MCF 10A (cell line): ENCODE measurements at regions not wholly inside any gene's neighbourhood (a gene's known extent, or its start where the extent isn't known, plus 50 kb on each side); places are given as distances from the start of the nearest gene placed in this dataset.

ENCODE experiments used
- BruUV-seq: library from RNA; stranded (reverse); fragments of 400-500 nt; replicated peaks from 2 replicates; lab custom pipeline; 2021; lab: Mats Ljungman, UMichigan
- CTCF ChIA-PET: fragments of 300-600 bp; sonication (Branson Sonifier 250); formaldehyde crosslinking; extraction: SDS; loops from one replicate; lab custom pipeline; 2021; ENCODE audit warnings: antibody characterized with exemption, inconsistent platforms; lab: Yijun Ruan, JAX
- POLR2A ChIA-PET: fragments of 300-600, 350-650 bp; sonication (Branson Sonifier 250); formaldehyde crosslinking; extraction: SDS; loops from one replicate; lab custom pipeline; 2020; ENCODE audit warnings: antibody characterized with exemption, inconsistent platforms; lab: Yijun Ruan, JAX
- DNase-seq: peaks from one replicate; pipeline ENCODE4 v3.0.0-alpha.2; 2018; ENCODE audit not compliant: unreplicated experiment
- H3K27ac Mint-ChIP-seq: one replicate; pipeline ENCODE4 v1.8.0; 2022; ENCODE audit warnings: mild to moderate bottlenecking, low read depth, mixed read lengths; ENCODE audit not compliant: unreplicated experiment
- H3K27me3 Mint-ChIP-seq: one replicate; pipeline ENCODE4 v1.8.0; 2022; ENCODE audit warnings: mixed read lengths; ENCODE audit not compliant: insufficient read depth, unreplicated experiment
- H3K36me3 Mint-ChIP-seq: one replicate; pipeline ENCODE4 v1.8.0; 2022; ENCODE audit warnings: mild to moderate bottlenecking, moderate library complexity, mixed read lengths; ENCODE audit not compliant: insufficient read depth, unreplicated experiment
- H3K4me1 Mint-ChIP-seq: one replicate; pipeline ENCODE4 v1.8.0; 2022; ENCODE audit warnings: mixed read lengths; ENCODE audit not compliant: insufficient read depth, unreplicated experiment
- H3K4me3 Mint-ChIP-seq: one replicate; pipeline ENCODE4 v1.8.0; 2022; ENCODE audit warnings: mild to moderate bottlenecking, moderate library complexity, mixed read lengths; ENCODE audit not compliant: unreplicated experiment
- H3K9me3 Mint-ChIP-seq: one replicate; pipeline ENCODE4 v1.8.0; 2022; ENCODE audit warnings: mixed read lengths; ENCODE audit not compliant: unreplicated experiment
- intact Hi-C: fragments of 100-400 bp; cut with micrococcal nuclease; formaldehyde crosslinking; loops from 2 replicates; pipeline ENCODE4 v1.14.1; 2022
- TF ChIP-seq, protein P1 (sequence below): fragments of 200-600 bp; IDR thresholded peaks from one replicate; pipeline ENCODE4 v1.8.0; 2022; ENCODE audit warnings: antibody characterized with exemption, mild to moderate bottlenecking; ENCODE audit not compliant: unreplicated experiment

GRCh38 chr14:98571104-98571503 is 700.9 kb downstream of the BCL11B start:
- ChIA-PET CTCF (no interaction called here), POLR2A (no interaction called here)
- no peak overlapping the region for H3K4me3 Mint-ChIP-seq
- no peaks in the 10 kb centered on the region for H3K9me3 Mint-ChIP-seq
- DNase-seq = no peak
- TF ChIP-seq, protein P1, sequence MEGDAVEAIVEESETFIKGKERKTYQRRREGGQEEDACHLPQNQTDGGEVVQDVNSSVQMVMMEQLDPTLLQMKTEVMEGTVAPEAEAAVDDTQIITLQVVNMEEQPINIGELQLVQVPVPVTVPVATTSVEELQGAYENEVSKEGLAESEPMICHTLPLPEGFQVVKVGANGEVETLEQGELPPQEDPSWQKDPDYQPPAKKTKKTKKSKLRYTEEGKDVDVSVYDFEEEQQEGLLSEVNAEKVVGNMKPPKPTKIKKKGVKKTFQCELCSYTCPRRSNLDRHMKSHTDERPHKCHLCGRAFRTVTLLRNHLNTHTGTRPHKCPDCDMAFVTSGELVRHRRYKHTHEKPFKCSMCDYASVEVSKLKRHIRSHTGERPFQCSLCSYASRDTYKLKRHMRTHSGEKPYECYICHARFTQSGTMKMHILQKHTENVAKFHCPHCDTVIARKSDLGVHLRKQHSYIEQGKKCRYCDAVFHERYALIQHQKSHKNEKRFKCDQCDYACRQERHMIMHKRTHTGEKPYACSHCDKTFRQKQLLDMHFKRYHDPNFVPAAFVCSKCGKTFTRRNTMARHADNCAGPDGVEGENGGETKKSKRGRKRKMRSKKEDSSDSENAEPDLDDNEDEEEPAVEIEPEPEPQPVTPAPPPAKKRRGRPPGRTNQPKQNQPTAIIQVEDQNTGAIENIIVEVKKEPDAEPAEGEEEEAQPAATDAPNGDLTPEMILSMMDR = no peak
- no peak overlapping the region for H3K27ac Mint-ChIP-seq
- BruUV-seq = no TSS peak
- H3K36me3 Mint-ChIP-seq = no peaks in the 10 kb centered on the region
- intact Hi-C loops = no loop called here
- H3K27me3 Mint-ChIP-seq = no peaks in the 10 kb centered on the region
- H3K4me1 Mint-ChIP-seq = no peaks in the 10 kb centered on the region

DNA sequence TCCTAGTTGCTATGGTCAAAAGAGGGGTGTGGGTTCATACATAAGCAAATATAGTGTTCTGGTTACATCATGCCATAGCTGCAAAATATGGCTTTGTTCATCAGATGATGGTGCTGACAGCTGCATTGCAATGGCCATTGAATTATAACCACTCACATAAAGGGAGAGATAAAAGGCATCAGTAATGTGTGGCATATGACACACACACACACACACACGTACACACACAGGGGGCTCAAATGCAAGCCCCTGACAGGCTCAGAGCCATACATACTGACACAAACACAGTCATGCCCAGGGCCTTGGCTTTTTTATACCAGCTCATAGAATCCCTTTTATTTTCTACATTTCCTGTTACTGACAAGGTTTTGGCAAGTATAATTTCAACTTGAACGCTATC is 698.9 kb downstream of the BCL11B start:
- Mint-ChIP-seq H3K27ac (no peak overlapping the region), H3K36me3 (no peaks in the 10 kb centered on the region), H3K27me3 (no peaks in the 10 kb centered on the region), H3K4me1 (peaks cover 3% of the 10 kb centered on the region), H3K9me3 (peaks cover 4% of the 10 kb centered on the region), H3K4me3 (no peak overlapping the region)
- CTCF ChIA-PET = no interaction called here
- no peak for DNase-seq
- intact Hi-C loops = no loop called here
- POLR2A ChIA-PET = no interaction called here
- BruUV-seq = no TSS peak
- TF ChIP-seq, protein P1 = no peak

- H3K4me3 Mint-ChIP-seq = no peak overlapping the region
- peaks cover 6% of the 10 kb centered on the region for H3K4me1 Mint-ChIP-seq
- H3K27me3 Mint-ChIP-seq = no peaks in the 10 kb centered on the region
- ChIA-PET POLR2A (interaction anchor here (1.3 kb wide), 1 partner anchor 69 kb away, joined by 4 read pairs; no protein-coding TSS in a partner anchor), CTCF (interaction anchor here (0.6 kb wide), 1 partner anchor 1357 kb away, joined by 4 read pairs; no protein-coding TSS in a partner anchor)
- H3K36me3 Mint-ChIP-seq = no peaks in the 10 kb centered on the region
- intact Hi-C loops = no loop called here
- DNase-seq = no peak
- BruUV-seq = no TSS peak
- no peak overlapping the region for H3K27ac Mint-ChIP-seq
- TF ChIP-seq, protein P1 = no peak
- H3K9me3 Mint-ChIP-seq = peaks cover 5% of the 10 kb centered on the region
Observed at GRCh38 chr14:98576463-98576862, 695.5 kb downstream of the BCL11B start.

DNA sequence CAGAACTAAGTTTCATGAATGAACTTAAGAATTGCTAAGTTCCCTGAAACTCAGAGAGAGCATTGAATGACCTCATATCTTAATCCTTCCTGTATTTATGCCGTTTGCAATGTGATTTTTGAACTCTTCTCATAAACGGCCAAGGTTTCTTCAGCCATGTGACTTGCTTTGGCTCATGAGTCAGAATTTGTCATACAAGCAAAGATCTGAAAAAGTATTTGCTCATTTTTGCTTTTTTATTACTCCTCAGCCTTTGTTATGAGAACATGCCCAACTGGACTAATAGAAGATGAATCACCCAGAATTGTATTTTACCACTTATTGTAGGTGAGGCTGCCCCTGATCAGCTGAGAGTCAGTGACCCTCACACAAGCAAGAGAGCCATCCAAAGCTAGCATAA is 693.8 kb downstream of the BCL11B start:
- no peaks in the 10 kb centered on the region for H3K36me3 Mint-ChIP-seq
- POLR2A ChIA-PET = interaction anchor here (0.6 to 0.8 kb wide), 3 partner anchors 202 to 1127 kb away, joined by 3 read pairs; no protein-coding TSS in a partner anchor
- TF ChIP-seq, protein P1 = no peak
- no peak overlapping the region for H3K4me3 Mint-ChIP-seq
- intact Hi-C loops = no loop called here
- H3K27ac Mint-ChIP-seq = peak overlapping the region; percentile 39
- peaks cover 5% of the 10 kb centered on the region for H3K9me3 Mint-ChIP-seq
- CTCF ChIA-PET = interaction anchor here (0.6 kb wide), 1 partner anchor 320 kb away, joined by 3 read pairs; no protein-coding TSS in a partner anchor
- peaks cover 12% of the 10 kb centered on the region for H3K27me3 Mint-ChIP-seq
- BruUV-seq = no TSS peak
- peaks cover 6% of the 10 kb centered on the region for H3K4me1 Mint-ChIP-seq
- peak; percentile 44 for DNase-seq
